ENCODE measurements at regions not wholly inside any gene's neighbourhood (a gene's known extent, or its start where the extent isn't known, plus 50 kb on each side); places are given as distances from the start of the nearest gene placed in this dataset.
"Not testable (repeated sequence)": the region's sequence is repeated elsewhere in the genome, so short reads cannot be mapped to it uniquely, and the experiment has no call there.

DNA sequence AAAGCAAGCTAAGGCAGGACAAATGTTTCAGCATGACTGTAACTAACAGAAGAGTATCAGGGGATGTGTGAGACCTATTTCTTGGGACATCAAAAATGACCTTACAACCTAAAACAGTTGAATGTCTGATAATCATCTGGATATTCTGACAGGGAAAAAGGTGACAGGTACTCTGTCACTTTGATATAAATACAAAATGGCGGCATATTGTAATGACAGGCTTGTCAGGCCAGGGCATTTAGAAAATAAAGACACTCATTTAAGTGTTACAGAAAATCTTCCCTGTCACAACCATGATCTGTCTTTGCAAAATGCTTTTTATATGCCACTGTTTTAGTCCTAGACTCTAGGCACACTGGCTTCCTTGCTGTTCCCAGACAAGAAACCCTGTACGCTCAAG lies 1033.3 kb upstream of the FLRT2 start:
- DNase-seq (ENCODE audit: low read depth): no peak
- TF ChIP-seq, protein P1, sequence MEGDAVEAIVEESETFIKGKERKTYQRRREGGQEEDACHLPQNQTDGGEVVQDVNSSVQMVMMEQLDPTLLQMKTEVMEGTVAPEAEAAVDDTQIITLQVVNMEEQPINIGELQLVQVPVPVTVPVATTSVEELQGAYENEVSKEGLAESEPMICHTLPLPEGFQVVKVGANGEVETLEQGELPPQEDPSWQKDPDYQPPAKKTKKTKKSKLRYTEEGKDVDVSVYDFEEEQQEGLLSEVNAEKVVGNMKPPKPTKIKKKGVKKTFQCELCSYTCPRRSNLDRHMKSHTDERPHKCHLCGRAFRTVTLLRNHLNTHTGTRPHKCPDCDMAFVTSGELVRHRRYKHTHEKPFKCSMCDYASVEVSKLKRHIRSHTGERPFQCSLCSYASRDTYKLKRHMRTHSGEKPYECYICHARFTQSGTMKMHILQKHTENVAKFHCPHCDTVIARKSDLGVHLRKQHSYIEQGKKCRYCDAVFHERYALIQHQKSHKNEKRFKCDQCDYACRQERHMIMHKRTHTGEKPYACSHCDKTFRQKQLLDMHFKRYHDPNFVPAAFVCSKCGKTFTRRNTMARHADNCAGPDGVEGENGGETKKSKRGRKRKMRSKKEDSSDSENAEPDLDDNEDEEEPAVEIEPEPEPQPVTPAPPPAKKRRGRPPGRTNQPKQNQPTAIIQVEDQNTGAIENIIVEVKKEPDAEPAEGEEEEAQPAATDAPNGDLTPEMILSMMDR (conservative IDR thresholded peaks at IDR 0.05; ENCODE audit: low read length): no peak
- H3K4me3 ChIP-seq (ENCODE audit: low read length): no peak overlapping the region

DNA sequence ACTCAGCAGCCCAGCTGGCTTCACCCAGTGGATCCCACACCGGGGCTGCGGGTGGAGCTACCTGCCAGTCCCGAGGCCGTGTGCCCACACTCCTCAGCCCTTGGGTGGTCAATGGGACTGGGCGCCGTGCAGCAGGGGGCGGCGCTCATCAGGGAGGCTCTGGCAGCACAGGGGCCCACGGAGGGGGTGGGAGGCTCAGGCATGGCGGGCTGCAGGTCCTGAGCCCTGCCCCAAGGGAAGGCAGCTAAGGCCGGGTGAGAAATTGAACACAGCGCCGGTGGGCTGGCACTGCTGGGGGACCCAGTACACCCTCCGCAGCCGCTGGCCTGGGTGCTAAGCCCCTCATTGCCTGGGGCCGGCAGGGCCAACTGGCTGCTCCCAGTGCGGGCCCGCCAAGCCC lies 1017.1 kb upstream of the FLRT2 start:
- not testable (repeated sequence) for H3K4me3 ChIP-seq (ENCODE audit: low read length); DNase-seq (ENCODE audit: low read depth)

DNA sequence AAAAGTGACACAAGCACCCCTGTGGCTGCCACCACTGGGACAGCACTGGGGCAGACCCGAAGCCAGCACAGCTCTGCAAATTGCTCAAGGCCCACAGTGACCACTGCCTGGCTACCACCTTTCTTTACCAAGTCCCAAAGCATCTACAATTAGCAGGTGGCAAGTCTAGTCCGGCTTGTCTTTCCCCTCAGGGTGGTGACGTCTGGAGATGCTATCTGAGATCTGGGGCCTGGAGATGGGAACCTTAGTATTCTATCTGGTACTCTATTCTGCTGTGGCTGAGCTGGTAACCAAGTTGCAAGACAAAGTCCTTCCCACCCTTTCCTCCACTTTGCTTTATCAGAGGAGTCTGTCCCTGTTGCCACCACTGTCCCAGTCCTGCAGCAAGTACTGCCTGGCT lies 1010.1 kb upstream of the FLRT2 start:
- H3K4me3 ChIP-seq (ENCODE audit: low read length): no peak overlapping the region
- TF ChIP-seq, protein P1 (conservative IDR thresholded peaks at IDR 0.05; ENCODE audit: low read length): no peak
- no peak for DNase-seq (ENCODE audit: low read depth)

DNA sequence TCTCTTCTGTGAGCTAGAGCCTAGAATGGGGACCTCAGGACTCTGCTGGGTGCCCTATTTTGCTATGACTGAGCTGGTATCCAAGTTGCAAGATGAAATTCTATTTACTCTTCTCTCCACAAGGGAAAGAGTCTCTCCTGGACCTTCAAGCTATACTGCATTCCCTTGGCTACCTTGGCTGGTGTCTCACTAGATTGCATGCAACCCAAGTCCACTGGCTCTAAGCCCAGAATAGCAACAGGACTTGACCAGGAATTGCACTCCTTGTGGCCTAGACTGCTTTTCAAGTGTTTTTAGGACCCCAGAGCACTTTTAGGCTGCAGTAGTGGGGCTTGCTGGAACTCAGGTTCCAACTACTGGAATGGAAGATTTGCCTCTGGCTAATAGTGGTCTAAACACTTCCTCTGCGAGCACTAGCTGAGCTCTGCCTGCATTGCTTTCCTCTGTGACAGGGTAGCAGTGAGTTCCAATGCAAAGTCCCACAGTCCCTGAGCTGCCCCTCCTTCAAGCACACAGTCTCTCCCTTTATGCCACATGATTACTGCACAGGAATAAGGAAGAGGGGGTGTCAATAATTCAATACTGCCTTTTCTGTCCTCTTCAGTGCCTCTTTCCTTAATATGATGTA lies 1009.1 kb upstream of the FLRT2 start:
- DNase-seq (ENCODE audit: low read depth): peak; percentile 0
- TF ChIP-seq, protein P1 (conservative IDR thresholded peaks at IDR 0.05; ENCODE audit: low read length): no peak
- no peak overlapping the region for H3K4me3 ChIP-seq (ENCODE audit: low read length)

DNA sequence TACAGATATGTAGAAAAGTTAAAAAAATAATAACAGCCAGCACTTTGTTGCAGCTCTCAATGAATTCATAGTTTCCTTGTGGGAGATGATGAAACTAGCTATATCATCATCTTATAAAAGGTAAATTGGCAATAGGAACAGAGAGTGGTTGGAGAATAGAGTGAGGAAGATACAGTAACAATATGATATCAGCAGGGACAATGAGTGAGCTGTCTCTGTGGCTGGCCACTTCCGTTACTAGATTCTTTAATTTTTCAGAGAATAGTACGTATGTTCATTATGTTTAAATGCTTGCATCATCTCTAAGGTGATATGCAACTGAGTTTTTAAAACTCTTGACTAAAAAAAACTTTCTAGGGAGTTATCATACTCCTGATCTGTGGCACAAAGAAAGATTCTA lies 1006.2 kb upstream of the FLRT2 start:
- no peak overlapping the region for H3K4me3 ChIP-seq (ENCODE audit: low read length)
- TF ChIP-seq, protein P1 (conservative IDR thresholded peaks at IDR 0.05; ENCODE audit: low read length): no peak
- no peak for DNase-seq (ENCODE audit: low read depth)

DNA sequence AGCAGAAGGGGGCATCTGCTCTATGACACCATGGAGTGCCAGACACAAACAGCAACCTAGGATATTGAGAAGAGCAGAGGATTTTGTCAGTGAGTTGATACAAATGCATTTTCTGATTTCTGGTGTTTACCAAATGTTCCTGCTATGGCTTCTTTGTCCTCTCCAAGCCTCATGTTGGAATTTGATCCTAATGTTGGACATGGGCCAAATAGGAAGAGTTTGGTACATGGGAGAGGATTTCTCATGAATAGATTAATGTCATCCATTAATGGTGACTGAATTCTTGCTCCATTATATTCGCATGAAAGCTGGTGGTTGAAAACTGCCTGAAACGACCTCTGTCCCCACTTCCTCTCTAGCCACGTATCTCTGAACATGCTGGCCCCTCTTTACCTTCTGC lies 1002.2 kb upstream of the FLRT2 start:
- TF ChIP-seq, protein P1 (conservative IDR thresholded peaks at IDR 0.05; ENCODE audit: low read length): no peak
- DNase-seq (ENCODE audit: low read depth): no peak
- H3K4me3 ChIP-seq (ENCODE audit: low read length): no peak overlapping the region

DNA sequence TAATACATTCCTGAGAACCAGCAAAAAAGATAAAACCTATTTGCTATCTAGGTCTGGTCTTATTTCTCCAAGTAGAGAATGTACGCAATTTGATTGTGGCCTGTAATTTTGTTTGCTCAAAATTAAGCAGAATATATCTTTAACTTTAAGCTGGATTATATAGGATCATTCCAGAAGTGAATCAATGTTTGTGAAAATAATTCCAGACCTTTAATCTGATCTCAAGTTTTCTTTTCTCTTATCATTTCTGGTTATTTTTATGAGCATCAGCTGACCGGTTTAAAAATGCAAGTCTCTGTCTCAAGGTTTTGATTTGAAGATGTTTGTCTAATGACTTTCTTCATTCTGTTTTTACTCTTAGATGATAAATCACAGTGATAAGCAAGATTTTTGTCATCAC lies 997.9 kb upstream of the FLRT2 start:
- DNase-seq (ENCODE audit: low read depth): no peak
- TF ChIP-seq, protein P1 (conservative IDR thresholded peaks at IDR 0.05; ENCODE audit: low read length): no peak
- H3K4me3 ChIP-seq (ENCODE audit: low read length): no peak overlapping the region
